KMS-11 (cell line): ENCODE measurements at regions not wholly inside any gene's neighbourhood (a gene's known extent, or its start where the extent isn't known, plus 50 kb on each side); places are given as distances from the start of the nearest gene placed in this dataset.

Experiments
- H2AFZ ChIP-seq: fragments of 200-600 bp; sonication (generic); 2 replicates; pipeline ENCODE4 v1.6.1; 2016; ENCODE audit warnings: antibody characterized with exemption, mixed run types, low read depth
- H3K27ac ChIP-seq: fragments of 200-600 bp; sonication (generic); 2 replicates; pipeline ENCODE4 v1.6.1; 2016; ENCODE audit warnings: mild to moderate bottlenecking, mixed run types
- H3K27me3 ChIP-seq: fragments of 200-600 bp; sonication (generic); 2 replicates; pipeline ENCODE4 v1.6.1; 2017; ENCODE audit warnings: mild to moderate bottlenecking, low read depth, mixed run types, moderate library complexity; ENCODE audit not compliant: insufficient read depth
- H3K36me3 ChIP-seq: fragments of 200-600 bp; sonication (generic); 2 replicates; pipeline ENCODE4 v1.6.1; 2017; ENCODE audit warnings: mild to moderate bottlenecking, mixed run types; ENCODE audit not compliant: insufficient read depth
- H3K4me1 ChIP-seq: fragments of 200-600 bp; sonication (generic); 2 replicates; pipeline ENCODE4 v1.6.1; 2016; ENCODE audit warnings: mild to moderate bottlenecking, low read depth, mixed run types; ENCODE audit not compliant: poor library complexity, severe bottlenecking
- H3K4me2 ChIP-seq: fragments of 200-600 bp; sonication (generic); 2 replicates; pipeline ENCODE4 v1.7.0; 2016; ENCODE audit warnings: mild to moderate bottlenecking, mixed run types
- H3K4me3 ChIP-seq: fragments of 200-600 bp; sonication (generic); IDR thresholded peaks from 2 replicates; pipeline ENCODE4 v1.6.1; 2017; ENCODE audit warnings: low read depth, low read length, mixed read lengths; ENCODE audit not compliant: insufficient read depth
- H3K79me2 ChIP-seq: fragments of 200-600 bp; sonication (generic); 2 replicates; pipeline ENCODE4 v1.6.1; 2016; ENCODE audit warnings: low read depth, mixed run types; ENCODE audit not compliant: insufficient read depth
- H3K9ac ChIP-seq: fragments of 200-600 bp; sonication (generic); 2 replicates; pipeline ENCODE4 v1.6.1; 2016; ENCODE audit warnings: mild to moderate bottlenecking, mixed run types
- H4K20me1 ChIP-seq: fragments of 200-600 bp; sonication (generic); 2 replicates; pipeline ENCODE4 v1.6.1; 2016; ENCODE audit warnings: mild to moderate bottlenecking, mixed run types; ENCODE audit not compliant: insufficient read depth
- TF ChIP-seq, protein P1 (sequence below): fragments of 200-600 bp; sonication (generic); conservative IDR thresholded peaks from 2 replicates; pipeline ENCODE4 v1.6.1; 2017; ENCODE audit warnings: low read depth, mild to moderate bottlenecking, antibody characterized with exemption, low read length, moderate library complexity, mixed read lengths

DNA sequence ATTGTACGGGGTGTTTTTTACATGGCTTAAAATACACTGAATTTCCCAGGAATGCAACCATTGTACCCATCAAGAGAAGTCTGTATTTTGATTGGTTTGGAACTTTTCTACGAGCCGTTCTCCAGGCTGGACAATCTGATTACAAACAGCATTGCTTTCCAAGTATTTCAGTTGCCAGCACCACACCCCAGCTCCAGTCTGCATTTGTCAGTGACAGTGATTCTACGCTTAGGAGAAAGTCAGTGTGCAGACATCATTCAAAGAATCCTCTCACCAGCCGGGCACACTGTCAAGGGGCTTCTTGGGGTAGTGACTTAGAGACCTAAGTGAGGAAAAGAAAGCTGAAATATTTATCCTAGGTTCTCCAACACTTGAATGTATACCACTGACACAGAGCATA is 194.1 kb downstream of the ANAPC1 start:
- no peaks in the 10 kb centered on the region for H3K79me2 ChIP-seq
- H3K4me2 ChIP-seq: no peak overlapping the region
- H3K27me3 ChIP-seq: no peaks in the 10 kb centered on the region
- no peaks in the 10 kb centered on the region for H3K36me3 ChIP-seq
- no peak overlapping the region for H2AFZ ChIP-seq
- H3K27ac ChIP-seq: no peak overlapping the region
- TF ChIP-seq, protein P1, sequence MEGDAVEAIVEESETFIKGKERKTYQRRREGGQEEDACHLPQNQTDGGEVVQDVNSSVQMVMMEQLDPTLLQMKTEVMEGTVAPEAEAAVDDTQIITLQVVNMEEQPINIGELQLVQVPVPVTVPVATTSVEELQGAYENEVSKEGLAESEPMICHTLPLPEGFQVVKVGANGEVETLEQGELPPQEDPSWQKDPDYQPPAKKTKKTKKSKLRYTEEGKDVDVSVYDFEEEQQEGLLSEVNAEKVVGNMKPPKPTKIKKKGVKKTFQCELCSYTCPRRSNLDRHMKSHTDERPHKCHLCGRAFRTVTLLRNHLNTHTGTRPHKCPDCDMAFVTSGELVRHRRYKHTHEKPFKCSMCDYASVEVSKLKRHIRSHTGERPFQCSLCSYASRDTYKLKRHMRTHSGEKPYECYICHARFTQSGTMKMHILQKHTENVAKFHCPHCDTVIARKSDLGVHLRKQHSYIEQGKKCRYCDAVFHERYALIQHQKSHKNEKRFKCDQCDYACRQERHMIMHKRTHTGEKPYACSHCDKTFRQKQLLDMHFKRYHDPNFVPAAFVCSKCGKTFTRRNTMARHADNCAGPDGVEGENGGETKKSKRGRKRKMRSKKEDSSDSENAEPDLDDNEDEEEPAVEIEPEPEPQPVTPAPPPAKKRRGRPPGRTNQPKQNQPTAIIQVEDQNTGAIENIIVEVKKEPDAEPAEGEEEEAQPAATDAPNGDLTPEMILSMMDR: no peak
- H4K20me1 ChIP-seq: no peaks in the 10 kb centered on the region
- no peak overlapping the region for H3K4me3 ChIP-seq
- no peak overlapping the region for H3K9ac ChIP-seq
- H3K4me1 ChIP-seq: peaks cover 16% of the 10 kb centered on the region

DNA sequence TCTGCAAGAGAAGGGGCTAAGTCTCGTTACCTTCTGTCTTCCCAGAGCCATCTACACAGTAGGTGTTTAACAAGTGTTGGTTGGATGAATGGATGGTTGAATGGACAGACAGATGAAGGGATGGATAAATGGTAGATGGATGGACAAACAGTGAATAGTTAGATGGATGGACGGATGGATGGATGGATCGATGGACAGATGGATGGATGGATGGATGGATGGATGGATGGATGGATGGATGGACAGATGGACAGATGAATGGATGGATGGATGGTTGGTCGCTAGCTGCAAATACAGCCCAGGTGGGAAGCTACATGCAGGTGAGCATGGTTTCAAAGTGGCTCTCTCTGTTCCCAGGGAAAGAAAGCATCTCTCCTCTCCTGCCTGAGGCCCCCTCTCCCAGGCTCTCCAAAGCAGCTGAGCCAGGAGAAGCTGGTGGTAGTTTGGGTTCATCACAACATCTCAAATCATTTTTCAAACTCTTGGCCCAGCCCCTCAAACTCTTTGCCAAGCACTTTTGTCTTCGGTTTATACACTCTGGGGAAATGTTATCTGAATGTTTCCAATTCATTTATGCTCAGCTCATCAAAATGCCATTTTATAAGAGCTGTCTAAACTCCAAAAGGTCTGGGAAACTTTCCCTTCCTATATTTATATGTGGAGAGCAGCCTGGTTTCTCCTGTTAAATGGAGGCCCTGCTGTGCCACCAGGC is 192.7 kb downstream of the ANAPC1 start:
- H3K27me3 ChIP-seq: no peaks in the 10 kb centered on the region
- H3K36me3 ChIP-seq: no peaks in the 10 kb centered on the region
- TF ChIP-seq, protein P1: no peak
- no peak overlapping the region for H2AFZ ChIP-seq
- no peak overlapping the region for H3K4me2 ChIP-seq
- H4K20me1 ChIP-seq: no peaks in the 10 kb centered on the region
- H3K9ac ChIP-seq: no peak overlapping the region
- H3K79me2 ChIP-seq: no peaks in the 10 kb centered on the region
- no peak overlapping the region for H3K27ac ChIP-seq
- H3K4me1 ChIP-seq: peaks cover 5% of the 10 kb centered on the region
- no peak overlapping the region for H3K4me3 ChIP-seq

DNA sequence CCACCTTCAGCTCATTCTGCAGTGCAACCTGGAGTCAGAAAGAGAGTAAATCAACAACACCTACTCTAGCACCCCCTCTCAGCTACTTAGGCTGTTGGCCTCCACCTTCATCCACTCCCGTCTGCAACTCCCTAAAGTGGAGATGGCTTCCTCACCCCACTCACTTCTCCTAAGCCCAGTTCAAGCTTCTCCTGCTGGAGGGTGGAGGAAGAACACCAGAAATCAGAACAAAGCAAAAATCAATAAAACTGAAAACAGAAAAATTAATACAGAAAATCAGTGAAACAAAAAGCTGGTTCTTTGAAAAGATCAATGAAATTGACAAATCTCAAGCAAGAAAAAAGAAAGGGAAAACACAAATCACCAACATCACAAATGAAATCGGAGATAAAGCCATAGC is 191.7 kb downstream of the ANAPC1 start:
- Histone ChIP-seq H3K4me3 (no peak overlapping the region), H3K4me1 (peaks cover 5% of the 10 kb centered on the region), H4K20me1 (no peaks in the 10 kb centered on the region), H2AFZ (no peak overlapping the region), H3K4me2 (no peak overlapping the region), H3K27me3 (no peaks in the 10 kb centered on the region), H3K36me3 (no peaks in the 10 kb centered on the region), H3K9ac (no peak overlapping the region), H3K79me2 (no peaks in the 10 kb centered on the region), H3K27ac (no peak overlapping the region)
- TF ChIP-seq, protein P1: no peak

DNA sequence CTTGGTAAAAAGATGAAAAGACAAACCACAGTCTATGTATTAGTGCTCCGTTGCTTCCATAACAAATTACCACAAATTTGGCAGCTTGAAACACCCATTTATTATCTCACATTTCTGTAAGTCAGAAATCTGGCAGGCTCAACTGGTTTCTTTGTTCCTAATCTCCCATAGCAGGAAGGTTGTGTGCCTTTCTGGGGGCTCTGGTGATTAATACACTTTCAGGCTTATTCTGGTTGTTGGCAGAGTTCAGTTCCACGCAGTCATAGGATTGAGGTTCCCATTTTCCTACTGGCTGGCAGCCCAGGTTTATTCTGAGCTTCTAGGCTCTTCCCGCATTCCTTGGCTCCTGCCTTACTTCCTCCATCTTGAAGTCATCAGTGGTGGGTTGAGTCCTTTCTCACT is 189.3 kb downstream of the ANAPC1 start:
- H3K27me3 ChIP-seq: no peaks in the 10 kb centered on the region
- H3K4me1 ChIP-seq: peaks cover 26% of the 10 kb centered on the region
- H3K4me2 ChIP-seq: no peak overlapping the region
- no peaks in the 10 kb centered on the region for H3K36me3 ChIP-seq
- no peak overlapping the region for H3K4me3 ChIP-seq
- H3K9ac ChIP-seq: no peak overlapping the region
- no peaks in the 10 kb centered on the region for H3K79me2 ChIP-seq
- no peak overlapping the region for H3K27ac ChIP-seq
- TF ChIP-seq, protein P1: no peak
- H4K20me1 ChIP-seq: no peaks in the 10 kb centered on the region
- H2AFZ ChIP-seq: no peak overlapping the region
